SK-N-MC (cell line): ENCODE measurements at regions not wholly inside any gene's neighbourhood (a gene's known extent, or its start where the extent isn't known, plus 50 kb on each side); places are given as distances from the start of the nearest gene placed in this dataset.

ENCODE experiments used
- EZH2 ChIP-seq: fragments of 200-600 bp; sonication (generic); IDR thresholded peaks from one replicate; pipeline ENCODE4 v1.6.1; 2017; ENCODE audit warnings: antibody characterized with exemption
- FOXP2 ChIP-seq: optimal IDR thresholded peaks from 2 replicates; pipeline ENCODE3; 2011; ENCODE audit warnings: mild to moderate bottlenecking, moderate library complexity; ENCODE audit not compliant: insufficient read depth; ENCODE audit errors: extremely low read length, control extremely low read depth
- POLR2AphosphoS5 ChIP-seq: IDR thresholded peaks from 2 replicates; pipeline ENCODE4 v1.6.1; 2012; ENCODE audit warnings: mild to moderate bottlenecking, low read depth, low read length, borderline replicate concordance

DNA sequence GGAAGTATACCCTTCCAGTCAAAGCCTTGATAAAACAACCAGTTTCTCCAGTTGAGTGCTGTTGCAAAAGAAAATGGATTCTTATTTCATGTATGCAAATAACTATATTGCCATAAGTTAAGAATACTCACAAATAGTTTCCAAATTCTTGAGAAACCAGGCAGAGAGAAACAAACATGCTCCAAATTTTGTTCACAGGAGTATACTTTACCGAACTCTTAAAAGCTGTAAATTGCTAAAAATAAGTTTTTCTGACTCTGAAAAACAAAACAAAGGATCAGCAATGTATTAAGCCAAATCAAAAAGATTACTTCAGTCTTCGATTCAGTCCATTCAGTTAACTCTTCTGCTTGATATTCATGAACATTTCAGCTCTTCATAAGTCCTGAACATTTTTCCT, 646.5 kb downstream of the MCTP2 start:
- no peak for TF ChIP-seq EZH2
- no peak for TF ChIP-seq POLR2AphosphoS5
- TF ChIP-seq FOXP2: no peak
